Endothelial cell of umbilical vein (primary cell): ENCODE measurements at regions not wholly inside any gene's neighbourhood (a gene's known extent, or its start where the extent isn't known, plus 50 kb on each side); places are given as distances from the start of the nearest gene placed in this dataset.

Source experiments
- BruUV-seq: library from RNA; stranded (reverse); fragments of 400-500 nt; replicated peaks from 2 replicates; lab custom pipeline; 2021; lab: Mats Ljungman, UMichigan
- CTCF ChIA-PET: fragments of 300-600, 350-600 bp; sonication (Branson Sonifier 250); formaldehyde crosslinking; loops from one replicate; lab custom pipeline; 2021; ENCODE audit warnings: antibody characterized with exemption, inconsistent platforms; lab: Charles Lee
- POLR2A ChIA-PET: fragments of 300-600, 350-600 bp; sonication (Branson Sonifier 250); formaldehyde crosslinking; loops from one replicate; lab custom pipeline; 2021; ENCODE audit warnings: antibody characterized with exemption, inconsistent platforms; lab: Charles Lee
- DNase-seq: peaks from one replicate; pipeline ENCODE4 v3.0.0-alpha.2; 2011; ENCODE audit warnings: low read depth, low spot score
- FAIRE-seq: peaks from 2 replicates; lab custom pipeline; 2011; peaks lifted over from hg19 to GRCh38; lab: Jason Lieb, UNC
- H2AFZ ChIP-seq: 2 replicates; pipeline ENCODE4 v1.6.0; 2012; ENCODE audit warnings: low read depth, low read length, control low read depth, inconsistent platforms
- H3K27ac ChIP-seq: 2 replicates; pipeline ENCODE4 v1.5.1; 2011; ENCODE audit warnings: low read depth, mild to moderate bottlenecking, control low read depth, low read length, moderate library complexity; ENCODE audit not compliant: insufficient read depth
- H3K27me3 ChIP-seq, 2 experiments: 2 replicates each; pipeline versions ENCODE4 v1.6.0 to v1.6.1; 2011; ENCODE audit warnings: low read length in 2 of 2, mixed read lengths in 1 of 2; ENCODE audit not compliant: control insufficient read depth in 2 of 2, insufficient read depth in 2 of 2
- H3K36me3 ChIP-seq, 2 experiments: 2 replicates in 1 of 2; 3 replicates in 1 of 2; pipeline ENCODE4 v1.5.1; 2011; ENCODE audit warnings: low read length in 2 of 2, mild to moderate bottlenecking in 1 of 2, moderate library complexity in 1 of 2; ENCODE audit not compliant: control insufficient read depth in 2 of 2, insufficient read depth in 2 of 2; ENCODE audit errors: extremely low read depth in 1 of 2
- H3K4me1 ChIP-seq: 3 replicates; pipeline ENCODE4 v1.5.1; 2011; ENCODE audit warnings: mild to moderate bottlenecking, low read length; ENCODE audit not compliant: control insufficient read depth, insufficient read depth; ENCODE audit errors: extremely low read depth
- H3K4me2 ChIP-seq: 2 replicates; pipeline ENCODE4 v1.6.1; 2011; ENCODE audit warnings: low read length, control low read depth, mixed read lengths; ENCODE audit not compliant: insufficient read depth
- H3K4me3 ChIP-seq, 3 experiments: fragments of 200-600 bp in 1 of 3; sonication (generic), shearing (Covaris generic) in 1 of 3; replicated peaks in 1 of 3; 2 replicates each; pipeline ENCODE4 v1.5.1; 2011 to 2016; ENCODE audit warnings: control low read depth in 3 of 3, low read length in 3 of 3, mild to moderate bottlenecking in 2 of 3, inconsistent platforms in 1 of 3, low read depth in 1 of 3, moderate library complexity in 1 of 3; ENCODE audit not compliant: insufficient read depth in 1 of 3
- H3K79me2 ChIP-seq: 2 replicates; pipeline ENCODE4 v1.6.0; 2012; ENCODE audit warnings: low read length, inconsistent platforms; ENCODE audit not compliant: control insufficient read depth, insufficient read depth
- H3K9ac ChIP-seq: replicated peaks from 2 replicates; pipeline ENCODE3; 2011; ENCODE audit warnings: low read length, control low read depth; ENCODE audit not compliant: insufficient read depth; ENCODE audit errors: extremely low read depth
- H3K9me1 ChIP-seq: replicated peaks from 3 replicates; pipeline ENCODE4 v1.6.0; 2011; ENCODE audit warnings: mild to moderate bottlenecking, low read length; ENCODE audit not compliant: control insufficient read depth, insufficient read depth; ENCODE audit errors: extremely low read depth
- H3K9me3 ChIP-seq: replicated peaks from 2 replicates; pipeline ENCODE4 v1.5.1; 2012; ENCODE audit warnings: low read length, inconsistent platforms; ENCODE audit not compliant: control insufficient read depth, insufficient read depth
- H4K20me1 ChIP-seq: replicated peaks from 2 replicates; pipeline ENCODE3; 2011; ENCODE audit warnings: mild to moderate bottlenecking, low read length; ENCODE audit not compliant: control insufficient read depth, insufficient read depth; ENCODE audit errors: extremely low read depth
- EZH2 ChIP-seq: IDR thresholded peaks from 2 replicates; pipeline ENCODE4 v1.6.1; 2012; ENCODE audit warnings: borderline replicate concordance, low read depth, mild to moderate bottlenecking, moderate library complexity, low read length, inconsistent platforms; ENCODE audit not compliant: severe bottlenecking
- FOS ChIP-seq: IDR thresholded peaks from 2 replicates; pipeline ENCODE4 v1.6.1; 2011; ENCODE audit warnings: mild to moderate bottlenecking, low read length, moderate library complexity, borderline replicate concordance; ENCODE audit not compliant: insufficient read depth
- GATA2 ChIP-seq: IDR thresholded peaks from 2 replicates; pipeline ENCODE4 v1.7.0; 2011; ENCODE audit warnings: low read depth, mild to moderate bottlenecking, moderate library complexity, mixed read lengths, low read length; ENCODE audit not compliant: insufficient read length, insufficient read depth
- JUN ChIP-seq: IDR thresholded peaks from 2 replicates; pipeline ENCODE4 v1.6.1; 2011; ENCODE audit warnings: borderline replicate concordance, low read depth; ENCODE audit not compliant: insufficient read length, insufficient read depth
- MYC ChIP-seq: IDR thresholded peaks from one replicate; pipeline ENCODE4 v1.6.1; 2011; ENCODE audit warnings: mild to moderate bottlenecking, low read depth, low read length
- POLR2A ChIP-seq: IDR thresholded peaks from 2 replicates; pipeline ENCODE4 v1.6.1; 2012; ENCODE audit warnings: low read depth, mild to moderate bottlenecking, control low read depth, low read length
- POLR2AphosphoS5 ChIP-seq: IDR thresholded peaks from 2 replicates; pipeline ENCODE4 v1.6.1; 2012; ENCODE audit warnings: low read depth, mild to moderate bottlenecking, control low read depth, low read length, moderate library complexity; ENCODE audit not compliant: insufficient read depth
- dilution Hi-C: fragments of 300-500 bp; cut with MboI; formaldehyde crosslinking; loops from one replicate; pipeline ENCODE4 v1.15.0; 2019; ENCODE audit warnings: low sequenced_read_pairs; ENCODE audit not compliant: extremely low pct_ligation_motif_present
- intact Hi-C: fragments of 100-400 bp; cut with micrococcal nuclease; formaldehyde crosslinking; loops from one replicate; pipeline ENCODE4 v1.10.0; 2022
- TF ChIP-seq, protein P1 (sequence below), 2 donors: IDR thresholded peaks; 1 replicate in 1 of 2; 2 replicates in 1 of 2; pipeline ENCODE4 v1.5.1; 2011; ENCODE audit warnings: low read length in 2 of 2, mild to moderate bottlenecking in 2 of 2, moderate library complexity in 2 of 2, control low read depth in 1 of 2, inconsistent platforms in 1 of 2, low read depth in 1 of 2; ENCODE audit not compliant: insufficient read depth in 1 of 2; ENCODE audit errors: extremely low read depth in 1 of 2
- TF ChIP-seq, protein P2 (sequence below): IDR thresholded peaks from 2 replicates; pipeline ENCODE4 v1.6.1; 2011; ENCODE audit not compliant: insufficient read depth, insufficient read length

DNA sequence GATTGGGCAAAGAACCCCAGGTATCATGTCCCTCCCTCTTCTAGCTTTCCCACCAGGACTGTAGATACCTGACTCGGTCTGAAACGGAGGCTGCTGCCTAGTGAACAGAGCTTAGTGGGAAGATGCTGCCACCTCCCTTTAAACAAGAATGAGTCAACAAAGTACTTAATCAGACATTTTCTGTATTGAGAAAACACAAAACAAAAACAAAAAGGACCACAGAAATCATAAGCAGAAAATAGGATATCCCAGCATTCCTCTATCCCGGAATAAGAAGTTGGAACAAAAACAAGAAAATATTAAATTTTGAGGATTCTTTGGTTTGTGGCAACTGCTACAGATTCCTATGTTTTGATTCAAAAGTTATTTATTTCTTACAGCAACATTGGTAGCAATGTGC is 51.7 kb upstream of the COL8A1 start:
- POLR2A ChIA-PET: no interaction called here
- no peaks in the 10 kb centered on the region for H3K79me2 ChIP-seq
- TF ChIP-seq, protein P1, sequence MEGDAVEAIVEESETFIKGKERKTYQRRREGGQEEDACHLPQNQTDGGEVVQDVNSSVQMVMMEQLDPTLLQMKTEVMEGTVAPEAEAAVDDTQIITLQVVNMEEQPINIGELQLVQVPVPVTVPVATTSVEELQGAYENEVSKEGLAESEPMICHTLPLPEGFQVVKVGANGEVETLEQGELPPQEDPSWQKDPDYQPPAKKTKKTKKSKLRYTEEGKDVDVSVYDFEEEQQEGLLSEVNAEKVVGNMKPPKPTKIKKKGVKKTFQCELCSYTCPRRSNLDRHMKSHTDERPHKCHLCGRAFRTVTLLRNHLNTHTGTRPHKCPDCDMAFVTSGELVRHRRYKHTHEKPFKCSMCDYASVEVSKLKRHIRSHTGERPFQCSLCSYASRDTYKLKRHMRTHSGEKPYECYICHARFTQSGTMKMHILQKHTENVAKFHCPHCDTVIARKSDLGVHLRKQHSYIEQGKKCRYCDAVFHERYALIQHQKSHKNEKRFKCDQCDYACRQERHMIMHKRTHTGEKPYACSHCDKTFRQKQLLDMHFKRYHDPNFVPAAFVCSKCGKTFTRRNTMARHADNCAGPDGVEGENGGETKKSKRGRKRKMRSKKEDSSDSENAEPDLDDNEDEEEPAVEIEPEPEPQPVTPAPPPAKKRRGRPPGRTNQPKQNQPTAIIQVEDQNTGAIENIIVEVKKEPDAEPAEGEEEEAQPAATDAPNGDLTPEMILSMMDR (IDR thresholded peaks at IDR 0.05; ENCODE audit: extremely low read depth in 1 of 2, insufficient read depth in 1 of 2, low read depth in 1 of 2, low read length in 2 of 2): no peak
- no peak for TF ChIP-seq POLR2A
- TF ChIP-seq MYC: no peak
- no peak for TF ChIP-seq FOS
- TF ChIP-seq, protein P2, sequence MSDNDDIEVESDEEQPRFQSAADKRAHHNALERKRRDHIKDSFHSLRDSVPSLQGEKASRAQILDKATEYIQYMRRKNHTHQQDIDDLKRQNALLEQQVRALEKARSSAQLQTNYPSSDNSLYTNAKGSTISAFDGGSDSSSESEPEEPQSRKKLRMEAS: no peak
- TF ChIP-seq EZH2: no peak
- no peak for TF ChIP-seq JUN
- TF ChIP-seq GATA2: no peak
- no peak for TF ChIP-seq POLR2AphosphoS5
- intact Hi-C loops: no loop called here
- dilution Hi-C loops: no loop called here
- no peaks in the 10 kb centered on the region for H4K20me1 ChIP-seq
- no TSS peak for BruUV-seq
- FAIRE-seq (no peak), DNase-seq (no peak)
- H3K9me1 ChIP-seq: no peaks in the 10 kb centered on the region
- CTCF ChIA-PET: interaction anchor here (1.1 to 1.5 kb wide), 2 partner anchors 11 to 88 kb away, joined by 3 read pairs; no protein-coding TSS in a partner anchor
- H3K9me3 ChIP-seq: no peaks in the 10 kb centered on the region
- no peaks in the 10 kb centered on the region for H3K27me3 ChIP-seq
- no peaks in the 10 kb centered on the region for H3K36me3 ChIP-seq
- H3K4me1 ChIP-seq: no peaks in the 10 kb centered on the region
- no peak overlapping the region for H3K4me2 ChIP-seq
- H3K4me3 ChIP-seq: no peak overlapping the region
- H3K27ac ChIP-seq: no peak overlapping the region
- H2AFZ ChIP-seq: no peak overlapping the region
- H3K9ac ChIP-seq: no peak overlapping the region
